ENCODE measurements at regions not wholly inside any gene's neighbourhood (a gene's known extent, or its start where the extent isn't known, plus 50 kb on each side); places are given as distances from the start of the nearest gene placed in this dataset.

DNA sequence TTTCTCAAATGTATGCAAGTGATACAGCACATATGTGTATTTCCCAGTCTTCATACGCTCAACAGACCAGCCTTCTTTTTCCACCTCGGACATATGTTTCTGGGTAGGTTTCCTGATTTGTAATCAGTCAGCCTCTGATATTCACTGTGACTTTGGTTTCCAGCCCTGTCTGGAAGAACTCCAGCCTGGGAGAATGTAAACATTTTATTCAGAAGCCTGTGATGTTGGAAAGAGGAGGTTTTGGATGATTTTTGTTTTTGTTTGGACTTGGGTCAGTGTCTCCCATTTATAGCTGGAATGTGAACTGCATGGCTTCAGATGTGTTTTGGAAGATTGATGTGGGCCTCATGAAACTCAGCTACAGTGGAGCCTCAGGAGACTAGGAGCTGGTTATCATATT is 172.2 kb upstream of the CENPW start:
- no peak overlapping the region for H3K4me3 Mint-ChIP-seq
- intact Hi-C loops (cut with micrococcal nuclease), result no loop called here
- DNase-seq (ENCODE audit: low spot score), result no peak
- H3K9me3 Mint-ChIP-seq, result peaks cover 12% of the 10 kb centered on the region
- H3K27ac Mint-ChIP-seq, result no peak overlapping the region
- peaks cover 7% of the 10 kb centered on the region for H3K4me1 Mint-ChIP-seq (ENCODE audit: low read depth)
- H3K36me3 Mint-ChIP-seq (ENCODE audit: low read depth), result no peaks in the 10 kb centered on the region
- peaks cover 2% of the 10 kb centered on the region for H3K27me3 Mint-ChIP-seq (ENCODE audit: insufficient read depth)

DNA sequence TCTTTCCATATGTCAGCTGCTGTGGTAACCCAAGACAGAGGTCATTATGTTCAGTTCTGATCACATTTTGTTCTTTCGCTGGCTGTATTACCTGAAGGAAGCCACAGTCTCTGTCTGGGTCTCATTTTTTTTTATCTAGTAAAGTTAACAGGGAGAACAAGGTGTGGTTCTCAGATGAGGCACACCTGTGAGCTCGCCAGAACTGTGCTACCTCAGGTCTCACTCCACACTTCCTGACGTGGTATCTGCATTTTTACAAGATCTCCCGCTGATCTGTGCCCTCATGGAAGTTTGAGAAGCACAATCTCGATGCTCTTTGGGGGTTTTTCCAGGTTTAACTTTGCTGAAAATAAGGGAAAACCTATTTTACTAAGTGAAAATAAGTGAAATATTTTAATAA is 169.5 kb upstream of the CENPW start:
- peaks cover 7% of the 10 kb centered on the region for H3K4me1 Mint-ChIP-seq (ENCODE audit: low read depth)
- DNase-seq (ENCODE audit: low spot score), result no peak
- no peaks in the 10 kb centered on the region for H3K9me3 Mint-ChIP-seq
- no peak overlapping the region for H3K4me3 Mint-ChIP-seq
- intact Hi-C loops (cut with micrococcal nuclease), result no loop called here
- no peak overlapping the region for H3K27ac Mint-ChIP-seq
- H3K36me3 Mint-ChIP-seq (ENCODE audit: low read depth), result no peaks in the 10 kb centered on the region
- H3K27me3 Mint-ChIP-seq (ENCODE audit: insufficient read depth), result peaks cover under 1% of the 10 kb centered on the region

- no peak for DNase-seq (ENCODE audit: low spot score)
- Mint-ChIP-seq H3K27me3 (ENCODE audit: insufficient read depth) (peaks cover 5% of the 10 kb centered on the region), H3K4me3 (no peak overlapping the region), H3K36me3 (ENCODE audit: low read depth) (no peaks in the 10 kb centered on the region), H3K4me1 (ENCODE audit: low read depth) (peaks cover 7% of the 10 kb centered on the region), H3K27ac (no peak overlapping the region), H3K9me3 (no peaks in the 10 kb centered on the region)
- intact Hi-C loops (cut with micrococcal nuclease), result loop anchor here (1.0 kb wide), 2 partner anchors 138 to 175 kb away; no protein-coding TSS in a partner anchor
Measured at GRCh38 chr6:126170978-126171382, 168.9 kb upstream of the CENPW start.

DNA sequence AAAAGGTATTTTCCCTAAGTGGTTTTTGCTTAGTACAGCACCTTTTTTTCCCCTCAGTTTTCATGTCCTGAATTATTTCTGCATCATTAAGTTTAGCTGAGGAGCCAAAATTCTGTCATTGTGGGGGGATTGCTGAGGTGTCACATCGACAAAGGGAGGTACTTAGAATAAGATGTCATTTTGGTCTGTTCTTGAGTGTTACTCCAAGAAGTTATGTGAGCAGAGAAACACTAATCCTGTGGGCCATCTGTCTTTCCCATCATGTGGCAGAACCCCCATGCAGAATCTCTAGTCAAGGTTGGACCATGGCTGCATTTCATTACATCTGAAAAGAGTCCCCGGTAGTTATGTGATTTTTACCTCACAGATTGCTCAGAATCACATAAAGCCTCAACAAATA is 167.8 kb upstream of the CENPW start:
- no peaks in the 10 kb centered on the region for H3K36me3 Mint-ChIP-seq (ENCODE audit: low read depth)
- DNase-seq (ENCODE audit: low spot score), result no peak
- no peak overlapping the region for H3K4me3 Mint-ChIP-seq
- H3K27me3 Mint-ChIP-seq (ENCODE audit: insufficient read depth), result peaks cover 5% of the 10 kb centered on the region
- H3K9me3 Mint-ChIP-seq, result no peaks in the 10 kb centered on the region
- intact Hi-C loops (cut with micrococcal nuclease), result no loop called here
- H3K4me1 Mint-ChIP-seq (ENCODE audit: low read depth), result peaks cover 7% of the 10 kb centered on the region
- no peak overlapping the region for H3K27ac Mint-ChIP-seq

DNA sequence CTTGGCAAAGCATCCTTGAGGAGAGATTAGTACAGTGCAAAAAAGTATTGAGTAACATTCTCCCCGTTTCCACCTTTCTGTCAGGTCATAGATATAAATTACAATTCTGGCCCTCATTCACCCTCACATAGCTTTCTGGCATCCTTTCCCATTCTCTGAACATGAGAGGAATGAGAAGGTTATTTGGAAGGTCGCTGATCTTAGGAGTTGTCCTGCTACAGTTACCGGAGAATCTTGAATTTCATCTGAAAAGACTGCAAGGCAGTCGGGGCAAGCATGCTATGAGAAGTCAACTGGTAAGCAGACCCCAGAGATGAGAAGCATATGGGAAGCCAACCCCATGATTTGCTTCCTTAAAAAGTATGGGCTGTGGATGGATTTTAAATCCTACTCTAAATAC is 166.7 kb upstream of the CENPW start:
- Mint-ChIP-seq H3K27me3 (ENCODE audit: insufficient read depth) (peaks cover 5% of the 10 kb centered on the region), H3K36me3 (ENCODE audit: low read depth) (no peaks in the 10 kb centered on the region), H3K4me1 (ENCODE audit: low read depth) (peaks cover 7% of the 10 kb centered on the region), H3K9me3 (no peaks in the 10 kb centered on the region), H3K4me3 (no peak overlapping the region), H3K27ac (no peak overlapping the region)
- intact Hi-C loops (cut with micrococcal nuclease), result no loop called here
- DNase-seq (ENCODE audit: low spot score), result no peak

DNA sequence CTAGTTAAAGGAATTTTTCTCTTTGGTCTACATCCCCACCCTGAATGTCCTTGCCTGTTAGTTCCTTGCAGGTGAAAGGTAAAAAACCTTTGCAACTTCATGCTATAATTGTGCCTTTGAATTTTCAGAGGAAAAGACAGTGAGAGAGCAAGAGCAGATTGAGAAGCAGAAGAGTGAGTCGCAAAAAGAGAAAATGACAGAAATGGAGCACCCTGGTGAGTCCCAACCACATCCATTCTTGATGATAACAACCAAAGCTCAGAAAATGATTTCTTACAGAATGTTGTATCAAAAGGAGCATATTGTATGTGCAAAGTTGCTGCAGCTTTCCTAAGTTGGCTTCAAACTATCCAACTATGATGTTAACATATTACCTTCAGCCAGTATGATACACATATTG is 165.2 kb upstream of the CENPW start:
- Mint-ChIP-seq H3K27ac (no peak overlapping the region), H3K36me3 (ENCODE audit: low read depth) (no peaks in the 10 kb centered on the region), H3K4me1 (ENCODE audit: low read depth) (peaks cover 7% of the 10 kb centered on the region), H3K9me3 (no peaks in the 10 kb centered on the region), H3K27me3 (ENCODE audit: insufficient read depth) (peaks cover 5% of the 10 kb centered on the region), H3K4me3 (no peak overlapping the region)
- DNase-seq (ENCODE audit: low spot score), result no peak
- intact Hi-C loops (cut with micrococcal nuclease), result no loop called here

GRCh38 chr6:126175251-126175650 is 164.7 kb upstream of the CENPW start:
- DNase-seq (ENCODE audit: low spot score), result no peak
- no peaks in the 10 kb centered on the region for H3K9me3 Mint-ChIP-seq
- H3K27me3 Mint-ChIP-seq (ENCODE audit: insufficient read depth), result peaks cover 5% of the 10 kb centered on the region
- peaks cover 9% of the 10 kb centered on the region for H3K4me1 Mint-ChIP-seq (ENCODE audit: low read depth)
- no peaks in the 10 kb centered on the region for H3K36me3 Mint-ChIP-seq (ENCODE audit: low read depth)
- intact Hi-C loops (cut with micrococcal nuclease), result no loop called here
- no peak overlapping the region for H3K4me3 Mint-ChIP-seq
- no peak overlapping the region for H3K27ac Mint-ChIP-seq

- H3K27ac Mint-ChIP-seq, result no peak overlapping the region
- intact Hi-C loops (cut with micrococcal nuclease), result no loop called here
- H3K4me1 Mint-ChIP-seq (ENCODE audit: low read depth), result peaks cover 7% of the 10 kb centered on the region
- no peak for DNase-seq (ENCODE audit: low spot score)
- no peaks in the 10 kb centered on the region for H3K9me3 Mint-ChIP-seq
- no peaks in the 10 kb centered on the region for H3K36me3 Mint-ChIP-seq (ENCODE audit: low read depth)
- H3K4me3 Mint-ChIP-seq, result no peak overlapping the region
- H3K27me3 Mint-ChIP-seq (ENCODE audit: insufficient read depth), result peaks cover 5% of the 10 kb centered on the region
Measured at GRCh38 chr6:126176282-126176681, 163.6 kb upstream of the CENPW start.

GRCh38 chr6:126180585-126180984 is 159.3 kb upstream of the CENPW start:
- Mint-ChIP-seq H3K27me3 (ENCODE audit: insufficient read depth) (peaks cover 3% of the 10 kb centered on the region), H3K4me1 (ENCODE audit: low read depth) (peaks cover 4% of the 10 kb centered on the region), H3K9me3 (no peaks in the 10 kb centered on the region), H3K4me3 (no peak overlapping the region), H3K27ac (no peak overlapping the region), H3K36me3 (ENCODE audit: low read depth) (no peaks in the 10 kb centered on the region)
- DNase-seq (ENCODE audit: low spot score), result no peak
- intact Hi-C loops (cut with micrococcal nuclease), result no loop called here

- DNase-seq (ENCODE audit: low spot score), result no peak
- Mint-ChIP-seq H3K36me3 (ENCODE audit: low read depth) (no peaks in the 10 kb centered on the region), H3K4me1 (ENCODE audit: low read depth) (peaks cover 4% of the 10 kb centered on the region), H3K4me3 (no peak overlapping the region), H3K27ac (no peak overlapping the region), H3K9me3 (no peaks in the 10 kb centered on the region), H3K27me3 (ENCODE audit: insufficient read depth) (peaks cover 2% of the 10 kb centered on the region)
- intact Hi-C loops (cut with micrococcal nuclease), result no loop called here
Measured at GRCh38 chr6:126181173-126181741, 158.7 kb upstream of the CENPW start.

DNA sequence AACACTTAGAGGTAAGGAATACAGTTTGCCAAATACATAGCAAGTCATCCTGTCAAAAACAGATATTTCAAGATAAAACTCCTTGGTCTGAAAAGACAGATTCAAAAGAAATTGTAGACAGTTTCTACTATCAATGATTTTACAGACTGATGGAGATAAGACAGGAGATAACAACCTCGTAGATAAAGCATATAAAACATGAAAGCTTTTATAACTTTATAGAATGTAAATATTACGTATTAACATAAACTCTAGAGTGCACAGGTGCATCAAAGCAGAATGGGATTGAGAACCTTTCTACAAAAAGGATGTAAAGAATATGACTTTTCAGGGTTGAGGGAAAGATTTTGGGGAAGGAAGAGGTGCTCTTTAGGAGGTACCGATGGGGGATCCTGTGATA is 158.0 kb upstream of the CENPW start:
- Mint-ChIP-seq H3K36me3 (ENCODE audit: low read depth) (no peaks in the 10 kb centered on the region), H3K9me3 (no peaks in the 10 kb centered on the region), H3K4me3 (no peak overlapping the region), H3K27me3 (ENCODE audit: insufficient read depth) (peaks cover 2% of the 10 kb centered on the region), H3K27ac (no peak overlapping the region), H3K4me1 (ENCODE audit: low read depth) (peaks cover 4% of the 10 kb centered on the region)
- intact Hi-C loops (cut with micrococcal nuclease), result no loop called here
- DNase-seq (ENCODE audit: low spot score), result no peak

GRCh38 chr6:126182650-126183311 is 157.1 kb upstream of the CENPW start:
- intact Hi-C loops (cut with micrococcal nuclease), result no loop called here
- Mint-ChIP-seq H3K36me3 (ENCODE audit: low read depth) (no peaks in the 10 kb centered on the region), H3K9me3 (no peaks in the 10 kb centered on the region), H3K4me1 (ENCODE audit: low read depth) (peaks cover 4% of the 10 kb centered on the region), H3K4me3 (no peak overlapping the region), H3K27me3 (ENCODE audit: insufficient read depth) (peaks cover 2% of the 10 kb centered on the region), H3K27ac (no peak overlapping the region)
- no peak for DNase-seq (ENCODE audit: low spot score)

GRCh38 chr6:126185774-126186173 is 154.1 kb upstream of the CENPW start:
- no peaks in the 10 kb centered on the region for H3K9me3 Mint-ChIP-seq
- no peak for DNase-seq (ENCODE audit: low spot score)
- peaks cover 2% of the 10 kb centered on the region for H3K27me3 Mint-ChIP-seq (ENCODE audit: insufficient read depth)
- intact Hi-C loops (cut with micrococcal nuclease), result no loop called here
- H3K36me3 Mint-ChIP-seq (ENCODE audit: low read depth), result no peaks in the 10 kb centered on the region
- H3K4me3 Mint-ChIP-seq, result no peak overlapping the region
- no peaks in the 10 kb centered on the region for H3K4me1 Mint-ChIP-seq (ENCODE audit: low read depth)
- H3K27ac Mint-ChIP-seq, result no peak overlapping the region

All from activated T-helper 1 cell treated with anti-CD3 and anti-CD28 coated beads, Interleukin-12 subunit alpha, Interleukin-12 subunit beta, Interleukin-2, Interleukin-4 antibody, amounts not matched to agents 30 ng/mL and 10 ng/mL and 1 ng/mL, durations not matched to agents 14 hours and 24 hours and 36 hours (primary cell).